Endodermal cell (in vitro differentiated cells): ENCODE measurements at regions not wholly inside any gene's neighbourhood (a gene's known extent, or its start where the extent isn't known, plus 50 kb on each side); places are given as distances from the start of the nearest gene placed in this dataset.

ENCODE experiments used
- DNase-seq: peaks from one replicate; pipeline ENCODE4 v3.0.0-alpha.2; 2017
- H3K27ac ChIP-seq: 2 replicates; pipeline ENCODE4 v1.5.1; 2013; ENCODE audit warnings: mild to moderate bottlenecking, low read depth, low read length, moderate library complexity
- H3K27me3 ChIP-seq: 2 replicates; pipeline ENCODE4 v1.6.1; 2013; ENCODE audit warnings: mild to moderate bottlenecking, low read length, moderate library complexity; ENCODE audit not compliant: insufficient read depth, control insufficient read depth, poor library complexity, severe bottlenecking
- H3K36me3 ChIP-seq: 2 replicates; pipeline ENCODE4 v1.7.0; 2013; ENCODE audit warnings: mild to moderate bottlenecking, low read length, moderate library complexity; ENCODE audit not compliant: control insufficient read depth, insufficient read depth
- H3K4me1 ChIP-seq: one replicate; pipeline ENCODE4 v1.7.0; 2013; ENCODE audit warnings: low read length; ENCODE audit not compliant: control insufficient read depth, insufficient read depth
- H3K4me3 ChIP-seq: 2 replicates; pipeline ENCODE4 v1.5.1; 2013; ENCODE audit warnings: mild to moderate bottlenecking, low read length, moderate library complexity
- H3K9ac ChIP-seq: 2 replicates; pipeline ENCODE4 v1.6.1; 2013; ENCODE audit warnings: mild to moderate bottlenecking, low read length, moderate library complexity; ENCODE audit not compliant: poor library complexity, severe bottlenecking; ENCODE audit errors: extremely low read depth
- H3K9me3 ChIP-seq: 2 replicates; pipeline ENCODE4 v1.6.1; 2013; ENCODE audit warnings: mild to moderate bottlenecking, low read length, moderate library complexity; ENCODE audit not compliant: control insufficient read depth
- H3K27ac Mint-ChIP-seq: 2 replicates; pipeline ENCODE4 v1.8.0; 2020; ENCODE audit warnings: mixed read lengths
- H3K27me3 Mint-ChIP-seq: 2 replicates; pipeline ENCODE4 v1.8.0; 2021; ENCODE audit warnings: mild to moderate bottlenecking, mixed read lengths; ENCODE audit not compliant: insufficient read depth
- H3K36me3 Mint-ChIP-seq: 2 replicates; pipeline ENCODE4 v1.8.0; 2020; ENCODE audit warnings: low read depth, mixed read lengths
- H3K4me1 Mint-ChIP-seq: 2 replicates; pipeline ENCODE4 v1.8.0; 2020; ENCODE audit warnings: mixed read lengths
- H3K4me3 Mint-ChIP-seq: 2 replicates; pipeline ENCODE4 v1.8.0; 2020; ENCODE audit warnings: mild to moderate bottlenecking, moderate library complexity, mixed read lengths
- H3K9me3 Mint-ChIP-seq: 2 replicates; pipeline ENCODE4 v1.8.0; 2020; ENCODE audit warnings: mild to moderate bottlenecking, mixed read lengths
- CTCF ChIP-seq: fragments of 200-600 bp; sonication (generic); conservative IDR thresholded peaks from 2 replicates; pipeline ENCODE4 v1.5.0; 2021; ENCODE audit warnings: antibody characterized with exemption, mild to moderate bottlenecking
- WGBS, 2 experiments: methylation state at CpG; one replicate each; pipeline versions ENCODE4 v1.1.5 to v1.1.7; 2013; ENCODE audit warnings: missing lambda C conversion rate in 2 of 2, mixed read lengths in 1 of 2; ENCODE audit not compliant: insufficient coverage in 1 of 2, insufficient read length in 1 of 2; 5-methylcytosine and 5-hydroxymethylcytosine counted together

GRCh38 chr6:91505199-91505598 is 918.3 kb upstream of the MAP3K7 start:
- no peak overlapping the region for H3K4me3 ChIP-seq
- Mint-ChIP-seq H3K27me3 (no peaks in the 10 kb centered on the region), H3K36me3 (peaks cover 3% of the 10 kb centered on the region), H3K4me1 (no peaks in the 10 kb centered on the region), H3K4me3 (no peak overlapping the region), H3K9me3 (peaks cover 4% of the 10 kb centered on the region), H3K27ac (no peak overlapping the region)
- H3K9ac ChIP-seq = no peak overlapping the region
- no peaks in the 10 kb centered on the region for H3K9me3 ChIP-seq
- H3K4me1 ChIP-seq = no peaks in the 10 kb centered on the region
- TF ChIP-seq CTCF = no peak
- H3K27ac ChIP-seq = no peak overlapping the region
- DNase-seq = no peak
- H3K36me3 ChIP-seq = no peaks in the 10 kb centered on the region
- H3K27me3 ChIP-seq = no peaks in the 10 kb centered on the region

- Mint-ChIP-seq H3K4me1 (no peaks in the 10 kb centered on the region), H3K4me3 (no peak overlapping the region), H3K9me3 (no peaks in the 10 kb centered on the region), H3K27me3 (no peaks in the 10 kb centered on the region), H3K36me3 (no peaks in the 10 kb centered on the region), H3K27ac (no peak overlapping the region)
- Histone ChIP-seq H3K36me3 (no peaks in the 10 kb centered on the region), H3K9me3 (no peaks in the 10 kb centered on the region), H3K4me3 (no peak overlapping the region), H3K4me1 (no peaks in the 10 kb centered on the region), H3K27me3 (no peaks in the 10 kb centered on the region), H3K9ac (no peak overlapping the region), H3K27ac (no peak overlapping the region)
- TF ChIP-seq CTCF = no peak
- no peak for DNase-seq
- 91 to 93% methylated on average over 3 to 4 of the region's 4 CpGs for WGBS, 2 experiments
Measured at GRCh38 chr6:91501930-91502329, 915.1 kb upstream of the MAP3K7 start.

GRCh38 chr6:91500689-91501303 is 913.9 kb upstream of the MAP3K7 start:
- Mint-ChIP-seq H3K4me1 (no peaks in the 10 kb centered on the region), H3K4me3 (no peak overlapping the region), H3K27ac (no peak overlapping the region), H3K27me3 (no peaks in the 10 kb centered on the region), H3K36me3 (no peaks in the 10 kb centered on the region), H3K9me3 (no peaks in the 10 kb centered on the region)
- no peaks in the 10 kb centered on the region for H3K4me1 ChIP-seq
- H3K9me3 ChIP-seq = no peaks in the 10 kb centered on the region
- H3K27ac ChIP-seq = no peak overlapping the region
- no CpG with 5 or more reads among the region's 1 CpG for WGBS, 2 experiments
- H3K27me3 ChIP-seq = no peaks in the 10 kb centered on the region
- H3K36me3 ChIP-seq = no peaks in the 10 kb centered on the region
- H3K4me3 ChIP-seq = no peak overlapping the region
- no peak for TF ChIP-seq CTCF
- DNase-seq = no peak
- H3K9ac ChIP-seq = no peak overlapping the region
